ENCODE measurements at regions not wholly inside any gene's neighbourhood (a gene's known extent, or its start where the extent isn't known, plus 50 kb on each side); places are given as distances from the start of the nearest gene placed in this dataset.
"Not testable (repeated sequence)": the region's sequence is repeated elsewhere in the genome, so short reads cannot be mapped to it uniquely, and the experiment has no call there.

GRCh38 chr14:27668531-27668930 is 1070.7 kb upstream of the NOVA1 start:
- no peaks in the 10 kb centered on the region for H3K27me3 ChIP-seq (replicated peaks; ENCODE audit: insufficient read depth, low read depth, low read length, poor library complexity)
- no peak for TF ChIP-seq EZH2 (IDR thresholded peaks at IDR 0.05; ENCODE audit: borderline replicate concordance, low read depth, low read length, poor library complexity, severe bottlenecking)
- no peak for TF ChIP-seq CTCF (conservative IDR thresholded peaks at IDR 0.05; ENCODE audit: low read depth, low read length)
- no peak overlapping the region for H3K4me3 ChIP-seq (ENCODE audit: low read depth, low read length, poor library complexity, severe bottlenecking)
- H3K27ac ChIP-seq (ENCODE audit: low read depth, low read length, poor library complexity, severe bottlenecking), result no peak overlapping the region
- DNase-seq (ENCODE audit: low spot score), result no peak
- CTCF ChIA-PET, result no interaction called here
- H3K4me1 ChIP-seq (ENCODE audit: insufficient read depth, low read length, poor library complexity, severe bottlenecking), result no peaks in the 10 kb centered on the region
- intact Hi-C loops (cut with micrococcal nuclease; ENCODE audit: unreplicated experiment), result no loop called here
- no peaks in the 10 kb centered on the region for H3K9me3 ChIP-seq (ENCODE audit: low read depth, low read length, poor library complexity, severe bottlenecking)
- POLR2A ChIA-PET (ENCODE audit: low non-redundant PET), result no interaction called here
- H3K36me3 ChIP-seq (ENCODE audit: insufficient read depth, low read length, poor library complexity, severe bottlenecking), result no peaks in the 10 kb centered on the region
- no TSS peak for BruUV-seq (replicated peaks)

- Histone ChIP-seq H3K4me1 (ENCODE audit: insufficient read depth, low read length, poor library complexity, severe bottlenecking) (no peaks in the 10 kb centered on the region), H3K9me3 (ENCODE audit: low read depth, low read length, poor library complexity, severe bottlenecking) (no peaks in the 10 kb centered on the region), H3K4me3 (ENCODE audit: low read depth, low read length, poor library complexity, severe bottlenecking) (no peak overlapping the region), H3K27me3 (replicated peaks; ENCODE audit: insufficient read depth, low read depth, low read length, poor library complexity) (no peaks in the 10 kb centered on the region), H3K27ac (ENCODE audit: low read depth, low read length, poor library complexity, severe bottlenecking) (no peak overlapping the region), H3K36me3 (ENCODE audit: insufficient read depth, low read length, poor library complexity, severe bottlenecking) (no peaks in the 10 kb centered on the region)
- POLR2A ChIA-PET (ENCODE audit: low non-redundant PET), result no interaction called here
- TF ChIP-seq CTCF (conservative IDR thresholded peaks at IDR 0.05; ENCODE audit: low read depth, low read length), result no peak
- no peak for TF ChIP-seq EZH2 (IDR thresholded peaks at IDR 0.05; ENCODE audit: borderline replicate concordance, low read depth, low read length, poor library complexity, severe bottlenecking)
- intact Hi-C loops (cut with micrococcal nuclease; ENCODE audit: unreplicated experiment), result no loop called here
- DNase-seq (ENCODE audit: low spot score), result no peak
- CTCF ChIA-PET, result no interaction called here
- BruUV-seq (replicated peaks), result no TSS peak
Measured at GRCh38 chr14:27672047-27672446, 1074.2 kb upstream of the NOVA1 start.

- H3K4me1 ChIP-seq (ENCODE audit: insufficient read depth, low read length, poor library complexity, severe bottlenecking); POLR2A ChIA-PET (ENCODE audit: low non-redundant PET); H3K9me3 ChIP-seq (ENCODE audit: low read depth, low read length, poor library complexity, severe bottlenecking); DNase-seq (ENCODE audit: low spot score); BruUV-seq (replicated peaks); H3K36me3 ChIP-seq (ENCODE audit: insufficient read depth, low read length, poor library complexity, severe bottlenecking); H3K27ac ChIP-seq (ENCODE audit: low read depth, low read length, poor library complexity, severe bottlenecking); CTCF ChIA-PET; H3K4me3 ChIP-seq (ENCODE audit: low read depth, low read length, poor library complexity, severe bottlenecking); intact Hi-C loops (cut with micrococcal nuclease; ENCODE audit: unreplicated experiment); H3K27me3 ChIP-seq (replicated peaks; ENCODE audit: insufficient read depth, low read depth, low read length, poor library complexity): not testable (repeated sequence)
Measured at GRCh38 chr14:27672811-27673737, 1075.2 kb upstream of the NOVA1 start.

GRCh38 chr14:27686137-27686536 is 1080.5 kb upstream of the FOXG1 start:
- BruUV-seq (replicated peaks), result no TSS peak
- Histone ChIP-seq H3K27me3 (replicated peaks; ENCODE audit: insufficient read depth, low read depth, low read length, poor library complexity) (no peaks in the 10 kb centered on the region), H3K36me3 (ENCODE audit: insufficient read depth, low read length, poor library complexity, severe bottlenecking) (no peaks in the 10 kb centered on the region), H3K9me3 (ENCODE audit: low read depth, low read length, poor library complexity, severe bottlenecking) (peaks cover 19% of the 10 kb centered on the region), H3K4me3 (ENCODE audit: low read depth, low read length, poor library complexity, severe bottlenecking) (no peak overlapping the region), H3K27ac (ENCODE audit: low read depth, low read length, poor library complexity, severe bottlenecking) (no peak overlapping the region), H3K4me1 (ENCODE audit: insufficient read depth, low read length, poor library complexity, severe bottlenecking) (no peaks in the 10 kb centered on the region)
- DNase-seq (ENCODE audit: low spot score), result no peak
- intact Hi-C loops (cut with micrococcal nuclease; ENCODE audit: unreplicated experiment), result no loop called here
- TF ChIP-seq CTCF (conservative IDR thresholded peaks at IDR 0.05; ENCODE audit: low read depth, low read length) (no peak), EZH2 (IDR thresholded peaks at IDR 0.05; ENCODE audit: borderline replicate concordance, low read depth, low read length, poor library complexity, severe bottlenecking) (no peak)
- ChIA-PET CTCF (no interaction called here), POLR2A (ENCODE audit: low non-redundant PET) (no interaction called here)

All from A673 (cell line).